ENCODE measurements at regions not wholly inside any gene's neighbourhood (a gene's known extent, or its start where the extent isn't known, plus 50 kb on each side); places are given as distances from the start of the nearest gene placed in this dataset.

DNA sequence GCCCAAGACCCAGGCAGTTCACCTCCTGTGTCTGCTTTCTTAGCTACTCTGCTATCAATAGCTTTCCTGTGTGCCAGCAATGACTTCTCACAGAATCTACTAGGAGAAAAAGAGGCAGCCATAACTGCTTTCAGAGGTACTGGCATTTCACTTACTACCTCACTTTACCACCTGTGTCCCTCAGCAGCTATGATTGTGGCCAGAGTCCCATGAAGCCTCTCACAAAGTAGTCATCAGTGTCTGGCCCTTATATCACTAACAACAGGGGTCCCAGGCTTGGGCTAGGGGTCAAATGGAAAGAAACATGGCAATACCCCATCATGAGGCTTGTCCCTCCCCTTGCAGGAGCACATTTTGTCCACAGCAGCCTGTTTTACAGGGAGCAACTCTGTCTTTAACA, 62.7 kb upstream of the EPS8L3 start:
- H3K27me3 Mint-ChIP-seq (ENCODE audit: low read depth): no peaks in the 10 kb centered on the region
- no peaks in the 10 kb centered on the region for H3K9me3 Mint-ChIP-seq (ENCODE audit: low read depth)
- H3K36me3 Mint-ChIP-seq (ENCODE audit: low read depth): no peaks in the 10 kb centered on the region
- no peak overlapping the region for H3K4me3 Mint-ChIP-seq (ENCODE audit: unreplicated experiment)
- H3K27ac Mint-ChIP-seq (ENCODE audit: unreplicated experiment): no peak overlapping the region
- peaks cover 37% of the 10 kb centered on the region for H3K4me1 Mint-ChIP-seq (ENCODE audit: low read depth)
- no peak for DNase-seq (ENCODE audit: low spot score)
- TF ChIP-seq, protein P1, sequence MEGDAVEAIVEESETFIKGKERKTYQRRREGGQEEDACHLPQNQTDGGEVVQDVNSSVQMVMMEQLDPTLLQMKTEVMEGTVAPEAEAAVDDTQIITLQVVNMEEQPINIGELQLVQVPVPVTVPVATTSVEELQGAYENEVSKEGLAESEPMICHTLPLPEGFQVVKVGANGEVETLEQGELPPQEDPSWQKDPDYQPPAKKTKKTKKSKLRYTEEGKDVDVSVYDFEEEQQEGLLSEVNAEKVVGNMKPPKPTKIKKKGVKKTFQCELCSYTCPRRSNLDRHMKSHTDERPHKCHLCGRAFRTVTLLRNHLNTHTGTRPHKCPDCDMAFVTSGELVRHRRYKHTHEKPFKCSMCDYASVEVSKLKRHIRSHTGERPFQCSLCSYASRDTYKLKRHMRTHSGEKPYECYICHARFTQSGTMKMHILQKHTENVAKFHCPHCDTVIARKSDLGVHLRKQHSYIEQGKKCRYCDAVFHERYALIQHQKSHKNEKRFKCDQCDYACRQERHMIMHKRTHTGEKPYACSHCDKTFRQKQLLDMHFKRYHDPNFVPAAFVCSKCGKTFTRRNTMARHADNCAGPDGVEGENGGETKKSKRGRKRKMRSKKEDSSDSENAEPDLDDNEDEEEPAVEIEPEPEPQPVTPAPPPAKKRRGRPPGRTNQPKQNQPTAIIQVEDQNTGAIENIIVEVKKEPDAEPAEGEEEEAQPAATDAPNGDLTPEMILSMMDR (IDR thresholded peaks at IDR 0.05): no peak

DNA sequence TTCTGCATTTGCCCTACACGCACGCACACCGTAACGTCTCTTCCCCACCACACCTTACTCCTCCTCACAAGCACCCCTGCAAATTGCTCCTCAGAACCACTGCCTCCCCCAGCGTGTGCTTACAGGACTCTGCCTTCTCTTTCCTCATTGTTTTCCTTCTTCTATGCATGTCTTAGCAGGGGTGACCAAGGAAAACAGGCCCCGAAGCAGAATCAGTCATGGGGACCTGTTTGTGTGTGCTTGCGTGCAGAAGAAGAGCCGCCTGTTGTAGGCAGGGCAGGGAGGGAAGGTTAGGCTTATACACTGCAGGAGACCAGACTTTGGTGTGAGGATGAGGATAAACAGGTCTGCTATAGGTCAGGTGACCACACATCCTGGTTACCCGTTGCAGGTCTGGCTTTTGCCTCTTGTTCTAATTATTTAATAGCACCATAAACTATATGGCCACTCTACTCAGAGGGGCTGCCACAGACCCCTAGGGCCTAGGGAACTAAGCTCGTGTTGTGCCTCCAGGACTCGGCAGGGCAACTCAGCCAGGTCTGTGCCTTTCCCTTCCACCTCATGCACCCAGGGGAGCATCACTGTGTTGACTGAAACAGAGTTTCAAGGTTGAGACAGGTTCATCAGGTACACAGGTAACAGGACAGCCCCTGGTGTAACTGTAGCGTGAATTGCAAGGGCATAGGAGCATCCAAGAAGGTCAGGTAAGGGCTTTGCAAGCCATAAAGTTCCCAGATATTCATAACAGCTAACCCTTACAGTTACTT, 60.8 kb upstream of the EPS8L3 start:
- Mint-ChIP-seq H3K4me3 (ENCODE audit: unreplicated experiment) (no peak overlapping the region), H3K36me3 (ENCODE audit: low read depth) (no peaks in the 10 kb centered on the region), H3K27ac (ENCODE audit: unreplicated experiment) (no peak overlapping the region), H3K9me3 (ENCODE audit: low read depth) (no peaks in the 10 kb centered on the region), H3K27me3 (ENCODE audit: low read depth) (no peaks in the 10 kb centered on the region), H3K4me1 (ENCODE audit: low read depth) (peaks cover 43% of the 10 kb centered on the region)
- TF ChIP-seq, protein P1 (IDR thresholded peaks at IDR 0.05): no peak
- no peak for DNase-seq (ENCODE audit: low spot score)

DNA sequence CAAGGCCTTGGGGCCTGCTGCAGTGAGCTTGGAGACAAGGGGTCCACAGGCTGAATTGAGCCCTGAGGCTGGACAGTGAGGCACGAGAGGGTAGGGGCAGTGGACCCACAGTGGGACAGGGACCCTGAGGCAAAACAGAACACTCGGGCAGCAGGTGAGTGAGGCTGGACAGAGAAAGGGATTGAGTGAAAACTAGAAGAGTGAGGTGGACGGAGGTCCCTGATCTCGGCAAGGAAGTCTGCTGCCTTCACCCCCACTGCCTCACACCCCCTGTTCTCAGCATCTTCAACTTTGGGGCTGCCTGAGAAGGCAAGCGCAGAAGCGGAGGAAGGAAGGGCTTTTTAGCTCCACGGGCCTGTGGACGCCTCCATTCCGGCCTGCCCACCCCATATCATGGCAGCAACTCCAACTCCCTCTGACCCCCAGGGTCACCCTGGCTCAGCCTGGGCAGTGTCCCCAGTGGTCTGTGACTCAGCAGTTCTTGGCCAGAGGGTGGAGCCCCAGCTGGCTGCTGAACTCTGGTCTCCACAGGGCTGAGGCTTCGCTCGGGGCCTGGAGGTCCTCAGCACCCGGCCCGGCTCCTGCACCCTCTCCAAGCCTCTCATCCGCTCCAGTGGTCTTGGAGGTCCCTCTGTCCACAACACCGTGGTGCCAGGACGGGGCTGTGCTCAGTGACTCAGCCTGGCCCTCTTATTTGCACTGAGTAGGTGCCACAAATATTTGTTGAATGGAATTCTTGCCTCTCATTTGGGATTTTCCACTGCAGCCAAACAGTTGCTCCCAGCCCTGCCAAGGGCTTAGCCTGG, 60.0 kb upstream of the EPS8L3 start:
- no peak for DNase-seq (ENCODE audit: low spot score)
- TF ChIP-seq, protein P1 (IDR thresholded peaks at IDR 0.05): peak; percentile 21
- no peak overlapping the region for H3K4me3 Mint-ChIP-seq (ENCODE audit: unreplicated experiment)
- no peaks in the 10 kb centered on the region for H3K36me3 Mint-ChIP-seq (ENCODE audit: low read depth)
- no peaks in the 10 kb centered on the region for H3K27me3 Mint-ChIP-seq (ENCODE audit: low read depth)
- H3K27ac Mint-ChIP-seq (ENCODE audit: unreplicated experiment): no peak overlapping the region
- peaks cover 38% of the 10 kb centered on the region for H3K4me1 Mint-ChIP-seq (ENCODE audit: low read depth)
- no peaks in the 10 kb centered on the region for H3K9me3 Mint-ChIP-seq (ENCODE audit: low read depth)

DNA sequence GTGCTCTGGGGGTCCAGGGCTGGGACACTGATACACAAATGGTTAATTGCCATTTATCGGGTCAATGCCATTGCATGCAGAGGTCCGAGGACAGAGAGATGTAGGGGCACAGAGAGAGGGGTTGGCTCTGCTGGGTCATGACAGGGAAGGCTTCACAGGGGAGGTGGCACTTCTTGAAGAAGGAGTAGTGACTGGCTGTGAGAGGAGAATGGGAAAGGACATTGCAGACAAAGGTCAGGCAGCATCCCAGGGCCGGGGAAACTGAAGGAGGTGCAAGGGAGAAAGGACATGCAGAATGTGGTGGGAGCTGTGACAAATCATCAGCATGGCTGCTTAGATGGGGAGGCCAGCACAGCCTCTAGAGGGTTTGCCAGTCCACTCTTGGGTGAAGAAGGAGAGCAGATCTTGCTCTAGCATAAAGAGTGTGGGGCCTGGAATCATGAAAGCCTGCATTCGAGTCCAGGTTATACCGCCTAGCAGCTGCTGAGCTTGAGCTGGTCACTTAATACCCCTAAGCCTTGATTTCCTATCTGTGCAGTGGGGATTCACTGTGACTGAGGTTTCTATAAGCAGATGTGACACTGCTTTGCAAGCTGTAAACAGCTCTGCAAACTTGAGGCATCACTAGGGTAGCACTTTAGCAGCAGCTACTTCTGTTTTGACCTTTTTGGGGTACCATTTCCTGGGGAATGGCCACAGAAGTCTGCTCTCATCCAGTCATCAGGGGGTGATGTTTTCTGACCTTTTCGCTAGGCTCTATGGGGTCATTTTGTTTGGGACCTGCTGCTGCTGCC, 59.2 kb upstream of the EPS8L3 start:
- Mint-ChIP-seq H3K27ac (ENCODE audit: unreplicated experiment) (no peak overlapping the region), H3K4me1 (ENCODE audit: low read depth) (peaks cover 46% of the 10 kb centered on the region), H3K27me3 (ENCODE audit: low read depth) (no peaks in the 10 kb centered on the region), H3K9me3 (ENCODE audit: low read depth) (no peaks in the 10 kb centered on the region), H3K36me3 (ENCODE audit: low read depth) (no peaks in the 10 kb centered on the region), H3K4me3 (ENCODE audit: unreplicated experiment) (no peak overlapping the region)
- TF ChIP-seq, protein P1 (IDR thresholded peaks at IDR 0.05): no peak
- no peak for DNase-seq (ENCODE audit: low spot score)

Measured in chondrocyte (in vitro differentiated cells).